COLO668 (cell line): ENCODE measurements at regions not wholly inside any gene's neighbourhood (a gene's known extent, or its start where the extent isn't known, plus 50 kb on each side); places are given as distances from the start of the nearest gene placed in this dataset.
"Not testable (repeated sequence)": the region's sequence is repeated elsewhere in the genome, so short reads cannot be mapped to it uniquely, and the experiment has no call there.

Experiments used
- DNase-seq: peaks from one replicate; lab custom pipeline; 2025; ENCODE audit not compliant: unreplicated experiment; lab: John Stamatoyannopoulos, UW

DNA sequence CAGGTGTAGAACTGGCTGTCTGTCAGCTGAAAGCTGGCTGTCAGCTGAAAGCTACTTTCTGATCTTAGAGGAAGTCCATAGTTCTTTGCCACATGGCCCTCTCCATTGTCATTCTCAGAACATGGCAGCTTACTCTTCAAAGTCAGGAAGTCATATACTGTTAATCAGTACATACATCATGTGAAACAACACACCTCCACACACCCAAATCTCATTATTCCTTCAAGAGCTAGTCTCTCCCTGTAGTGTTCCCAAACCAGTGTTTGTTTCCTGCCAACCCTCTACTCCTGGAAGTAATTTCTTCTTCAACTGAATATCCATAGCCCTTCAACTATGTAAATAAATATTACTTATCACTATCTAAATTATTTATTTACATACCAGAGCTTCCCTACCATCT lies 58.9 kb downstream of the OR5AK2 start:
- no peak for DNase-seq

GRCh38 chr11:57049749-57050148 lies 61.0 kb downstream of the OR5AK2 start:
- DNase-seq, result no peak

DNA sequence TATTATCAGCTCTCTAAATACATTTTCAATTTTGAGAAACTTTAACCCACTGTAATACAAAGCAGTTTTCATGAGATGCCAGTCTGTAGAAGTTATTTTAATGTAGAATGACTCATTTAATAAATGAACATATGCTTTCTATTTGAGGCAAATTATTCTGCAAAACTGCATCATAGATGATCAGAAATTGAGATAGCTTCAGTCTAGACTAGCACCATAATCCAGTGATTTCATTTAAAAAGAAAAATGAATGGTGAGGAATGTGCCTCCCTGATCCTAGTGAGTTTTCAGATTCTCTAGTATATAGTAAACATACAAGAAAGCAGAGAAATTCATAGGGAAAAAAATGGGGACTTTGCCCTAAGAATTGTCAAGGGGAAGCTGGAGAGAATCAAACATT lies 66.1 kb downstream of the OR5AK2 start:
- DNase-seq, result no peak

DNA sequence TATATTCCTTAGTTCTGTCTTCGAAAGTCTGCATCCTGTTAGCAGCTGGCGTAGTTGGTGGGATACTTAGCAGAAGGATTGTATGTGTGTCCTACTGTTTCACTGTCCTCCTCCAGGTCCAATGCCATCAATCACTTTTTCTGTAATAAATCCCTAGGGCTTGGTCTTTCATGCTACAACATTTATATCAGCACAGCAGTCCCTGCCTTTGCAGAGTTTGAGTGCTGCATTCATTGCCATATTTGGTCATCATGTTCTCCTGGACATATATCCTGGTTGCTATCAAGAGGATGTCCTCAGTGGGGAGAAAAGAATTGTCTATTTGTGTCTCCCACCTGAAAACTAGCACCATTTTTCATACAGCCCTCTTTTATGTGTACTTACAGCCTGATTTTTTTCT lies 67.0 kb downstream of the OR5AK2 start:
- no peak for DNase-seq

- no peak for DNase-seq
Measured at GRCh38 chr11:57056735-57057134, 68.0 kb downstream of the OR5AK2 start.

DNA sequence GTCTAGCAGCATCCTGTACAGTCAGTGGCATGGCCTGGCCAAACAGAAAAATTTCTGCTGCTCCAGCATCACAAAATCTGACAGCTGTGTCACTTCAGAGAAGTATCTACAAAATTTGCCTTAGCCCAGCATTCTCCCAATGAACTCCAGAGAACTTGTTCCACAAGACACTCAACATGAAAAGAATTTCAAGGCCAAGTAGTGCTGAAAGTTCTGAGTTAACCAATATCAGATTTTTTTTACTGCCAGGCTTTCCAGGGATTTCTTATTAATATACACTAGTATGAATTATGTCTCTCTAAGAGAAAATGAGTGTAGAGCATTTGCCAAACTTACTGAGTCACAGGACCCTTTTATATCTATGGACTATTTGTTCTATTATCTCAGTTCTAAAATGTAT lies 68.8 kb downstream of the OR5AK2 start:
- DNase-seq, result no peak

DNA sequence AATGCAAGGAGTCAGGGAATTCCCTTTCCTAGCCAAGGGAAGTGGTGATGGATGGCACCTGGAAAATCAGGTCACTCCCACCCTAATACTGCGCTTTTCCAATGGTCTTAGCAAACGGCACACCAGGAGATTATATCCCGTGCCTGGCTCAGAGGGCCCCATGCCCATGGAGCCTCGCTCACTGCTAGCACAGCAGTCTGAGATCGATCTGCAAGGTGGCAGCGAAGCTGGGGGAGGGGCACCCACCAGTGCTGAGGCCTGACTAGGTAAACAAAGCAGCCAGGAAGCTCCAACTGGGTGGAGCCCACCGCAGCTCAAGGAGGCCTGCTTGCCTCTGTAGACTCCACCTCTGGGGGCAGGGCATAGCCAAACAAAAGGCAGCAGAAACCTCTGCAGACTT lies 74.2 kb downstream of the OR5AK2 start:
- not testable (repeated sequence) for DNase-seq

DNA sequence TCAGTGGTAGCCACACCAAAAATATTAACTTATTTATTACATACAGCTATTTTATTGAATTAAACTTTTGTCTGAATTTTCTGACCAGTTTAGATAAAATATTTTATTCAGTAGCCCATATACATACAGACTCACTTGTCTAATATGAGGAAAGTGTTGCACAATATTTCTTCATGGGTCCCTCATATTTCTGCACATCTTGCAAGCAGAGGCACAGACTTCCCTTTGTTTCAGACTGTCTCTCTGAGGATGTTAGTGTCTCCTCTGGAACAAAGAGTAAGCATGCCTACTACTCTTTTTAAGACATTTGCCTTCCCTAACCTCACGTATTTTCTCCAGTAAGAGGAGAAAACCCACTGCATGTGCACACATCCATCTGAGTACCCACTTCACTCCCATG lies 81.2 kb downstream of the OR5AK2 start:
- no peak for DNase-seq

DNA sequence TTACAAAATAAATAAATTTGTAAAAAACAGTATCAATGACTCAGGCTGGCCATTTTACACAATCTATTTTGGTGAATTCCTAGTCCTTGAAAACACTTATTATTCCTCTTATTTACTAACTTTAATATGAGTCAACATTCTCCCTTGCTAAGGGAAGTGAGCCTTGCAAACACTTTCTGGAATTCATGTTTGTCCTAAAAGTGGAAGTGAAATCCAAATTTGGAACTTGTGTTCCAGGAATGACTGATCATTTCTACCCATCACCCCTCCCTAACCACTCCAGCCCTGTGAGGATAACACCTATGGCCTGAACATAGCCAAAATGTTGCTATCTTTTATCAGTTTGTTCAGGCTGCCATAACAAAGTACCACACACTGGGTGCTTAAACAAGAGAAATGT lies 83.1 kb downstream of the OR5AK2 start:
- DNase-seq, result no peak

GRCh38 chr11:57072640-57073039 lies 83.9 kb downstream of the OR5AK2 start:
- DNase-seq, result no peak

DNA sequence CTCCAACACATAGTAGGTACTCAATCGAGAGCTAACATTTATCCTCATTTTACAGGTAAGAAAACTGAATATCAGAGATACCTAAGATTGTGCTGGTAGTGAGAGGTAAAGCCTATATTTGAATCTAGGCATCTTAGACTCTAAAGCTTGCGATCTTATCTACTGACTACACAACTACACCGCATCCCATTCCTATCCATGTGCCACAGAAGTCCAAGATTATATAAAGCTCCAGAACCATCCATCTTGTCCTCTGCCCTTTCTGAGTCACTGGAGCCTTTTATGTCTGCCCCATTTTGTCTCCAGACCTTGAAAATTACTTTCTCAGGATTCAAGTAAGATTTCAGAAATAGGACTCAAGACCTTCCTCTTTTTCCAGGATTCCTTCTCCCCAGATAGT lies 84.4 kb downstream of the OR5AK2 start:
- DNase-seq, result no peak

- DNase-seq, result no peak
Measured at GRCh38 chr11:57081356-57081755, 92.6 kb downstream of the OR5AK2 start.

- DNase-seq, result no peak
Measured at GRCh38 chr11:57082125-57082524, 93.4 kb downstream of the OR5AK2 start.

DNA sequence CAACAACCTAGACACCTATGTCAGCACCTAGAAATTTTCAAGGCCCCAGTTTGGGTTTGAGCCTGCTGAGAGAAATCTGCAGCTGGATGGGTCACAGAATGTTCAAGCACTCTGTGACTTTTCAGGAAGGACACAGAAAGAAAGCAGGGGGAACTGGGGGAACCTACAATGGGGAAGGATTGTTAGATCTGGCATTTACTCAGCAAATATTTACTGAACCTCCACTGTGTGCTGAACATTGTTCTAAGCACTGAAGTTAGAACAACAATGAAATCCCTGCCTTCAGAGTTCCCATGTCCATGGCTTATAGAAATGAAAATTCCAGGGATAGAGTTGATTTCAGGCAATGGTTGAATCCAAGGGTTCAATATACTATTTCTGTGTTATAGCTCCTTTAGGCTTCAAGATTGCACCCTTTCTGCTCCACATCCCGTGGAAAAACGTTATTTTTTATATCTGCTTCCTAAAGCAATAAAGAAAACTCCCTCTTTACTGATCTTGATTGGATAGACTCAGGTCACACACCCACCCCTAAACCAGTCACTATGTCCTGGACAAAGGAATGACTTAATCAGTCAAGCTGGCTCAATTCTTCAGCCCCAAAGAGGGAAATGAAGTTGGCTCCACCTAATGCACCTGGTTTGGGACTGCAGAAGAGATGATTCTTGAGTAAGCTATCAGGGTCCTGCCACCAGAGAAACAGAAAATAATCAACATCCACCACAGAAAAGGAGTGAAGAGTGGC lies 95.1 kb downstream of the OR5AK2 start:
- DNase-seq, result no peak

DNA sequence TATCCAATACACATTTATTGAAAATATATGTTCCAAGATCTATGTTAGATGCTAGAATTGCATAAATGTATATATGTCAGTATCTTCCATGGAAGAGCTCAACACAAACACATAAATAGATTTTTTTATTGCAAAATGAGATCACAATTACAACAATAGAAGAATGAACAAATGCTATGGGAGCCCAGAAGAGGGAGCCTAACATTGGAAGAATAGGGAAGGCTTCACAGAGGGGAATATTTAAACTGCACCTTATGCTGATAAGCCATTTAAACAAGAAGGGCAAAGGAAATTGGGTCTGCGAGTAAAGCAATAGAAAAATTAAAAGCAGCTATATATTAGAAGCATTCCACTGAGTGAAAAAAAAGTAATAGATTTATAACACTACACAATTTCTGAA lies 96.1 kb upstream of the LRRC55 start:
- DNase-seq, result no peak

DNA sequence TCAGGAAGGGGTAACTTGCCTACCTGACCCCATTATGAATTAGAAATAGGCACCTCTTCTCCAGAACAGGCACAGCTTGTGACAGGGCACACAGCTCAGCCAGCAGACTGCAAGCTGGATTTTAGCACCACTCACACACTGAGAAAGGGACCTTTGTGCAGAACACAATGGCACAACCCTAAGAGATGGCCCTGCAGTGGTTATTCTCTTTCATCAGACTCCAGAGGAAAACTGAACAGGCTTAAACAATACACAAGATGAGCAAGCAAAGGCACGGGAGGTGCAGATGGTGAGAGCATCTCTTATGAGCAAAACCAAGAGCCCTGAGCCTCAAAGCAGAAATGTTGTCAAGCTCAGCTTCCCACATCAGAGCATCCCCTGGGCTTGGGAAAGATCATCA lies 93.8 kb upstream of the LRRC55 start:
- DNase-seq, result no peak

- DNase-seq, result no peak
Measured at GRCh38 chr11:57092028-57092698, 89.6 kb upstream of the LRRC55 start.

GRCh38 chr11:57094181-57094935 lies 87.4 kb upstream of the LRRC55 start:
- DNase-seq, result no peak

- no peak for DNase-seq
Measured at GRCh38 chr11:57095417-57095816, 86.3 kb upstream of the LRRC55 start.

DNA sequence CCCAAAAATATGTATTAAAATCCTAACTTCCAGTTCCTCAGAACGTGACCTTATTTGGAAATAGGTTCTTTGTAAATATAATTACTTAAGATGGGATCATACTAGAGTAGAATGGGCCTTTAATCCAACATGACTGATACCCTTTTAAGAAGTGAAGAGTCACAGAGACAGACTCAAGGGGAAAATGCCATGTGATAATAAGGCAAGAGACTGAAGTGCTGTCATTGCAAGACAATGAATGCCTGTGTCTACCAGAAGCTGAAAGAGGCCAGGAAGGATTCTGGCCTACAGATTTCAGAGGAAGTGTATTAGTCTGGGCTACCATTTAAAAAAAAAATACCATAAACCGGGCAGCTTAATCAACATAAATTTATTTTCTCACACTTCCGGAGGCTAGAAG lies 85.9 kb upstream of the LRRC55 start:
- no peak for DNase-seq

DNA sequence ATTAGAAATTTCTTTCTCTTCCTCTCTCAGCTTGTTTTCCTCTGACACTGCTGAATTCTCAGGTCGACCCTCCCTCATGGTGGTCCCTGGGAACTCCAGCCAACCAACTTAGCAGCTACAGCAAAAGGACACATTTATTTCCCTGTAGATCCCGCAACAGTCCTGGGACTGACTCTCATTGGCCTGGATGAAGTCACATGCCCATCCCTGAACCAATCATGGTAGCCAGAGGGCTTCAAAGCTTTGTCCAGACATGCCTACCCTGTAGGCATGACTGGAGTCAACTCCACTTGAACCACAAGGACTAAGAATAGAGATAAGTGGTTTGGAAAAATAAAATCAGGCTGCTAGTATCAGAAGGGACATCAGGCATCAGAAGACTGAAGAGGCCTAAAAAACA lies 84.6 kb upstream of the LRRC55 start:
- DNase-seq, result no peak

- no peak for DNase-seq
Measured at GRCh38 chr11:57098191-57098590, 83.6 kb upstream of the LRRC55 start.
